GM18511 (cell line): ENCODE measurements at regions not wholly inside any gene's neighbourhood (a gene's known extent, or its start where the extent isn't known, plus 50 kb on each side); places are given as distances from the start of the nearest gene placed in this dataset.
"Not testable (repeated sequence)": the region's sequence is repeated elsewhere in the genome, so short reads cannot be mapped to it uniquely, and the experiment has no call there.

Source experiments
- ATAC-seq: cut with Tn5 transposase; IDR thresholded peaks from one replicate; pipeline ENCODE4 v1.9.1; 2021; ENCODE audit warnings: mild to moderate bottlenecking, moderate library complexity; ENCODE audit not compliant: unreplicated experiment

DNA sequence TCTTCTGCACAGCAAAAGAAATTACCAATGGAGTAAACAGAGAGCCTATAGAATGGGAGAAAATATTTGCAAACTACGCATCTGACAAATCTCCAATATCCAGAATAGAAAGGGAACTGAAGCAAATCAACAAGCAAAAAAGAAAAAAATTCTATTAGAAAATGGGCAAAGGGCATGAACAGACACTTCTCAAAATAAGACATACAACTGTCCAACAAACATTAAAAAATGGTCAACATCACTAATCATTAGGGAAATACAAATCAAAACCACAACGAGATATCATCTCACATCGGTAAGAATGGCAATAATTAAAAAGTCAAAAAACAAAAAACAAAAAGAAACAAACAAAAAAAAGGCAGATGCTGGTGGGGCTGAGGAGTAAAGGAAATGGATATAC lies 356.4 kb downstream of the ADCYAP1 start:
- no peak for ATAC-seq

DNA sequence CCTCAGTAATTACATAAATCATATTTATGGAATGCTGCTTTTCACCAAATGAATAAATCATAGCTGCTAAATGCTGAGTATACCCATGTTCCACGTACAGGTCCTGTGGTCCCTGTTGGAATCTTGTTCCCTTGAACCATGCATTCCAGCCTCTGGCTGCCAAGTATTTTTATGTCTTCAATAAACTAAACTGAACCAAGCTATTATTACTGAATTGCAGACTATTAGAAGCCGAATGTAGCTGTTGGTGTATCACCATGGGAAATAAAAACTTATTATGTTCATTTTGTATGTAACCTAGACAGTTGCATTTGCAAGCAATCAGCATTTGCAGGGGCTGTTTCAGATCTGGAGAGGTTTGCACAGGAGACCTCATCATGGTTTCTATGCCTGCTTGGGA lies 362.4 kb downstream of the ADCYAP1 start:
- ATAC-seq, result no peak

DNA sequence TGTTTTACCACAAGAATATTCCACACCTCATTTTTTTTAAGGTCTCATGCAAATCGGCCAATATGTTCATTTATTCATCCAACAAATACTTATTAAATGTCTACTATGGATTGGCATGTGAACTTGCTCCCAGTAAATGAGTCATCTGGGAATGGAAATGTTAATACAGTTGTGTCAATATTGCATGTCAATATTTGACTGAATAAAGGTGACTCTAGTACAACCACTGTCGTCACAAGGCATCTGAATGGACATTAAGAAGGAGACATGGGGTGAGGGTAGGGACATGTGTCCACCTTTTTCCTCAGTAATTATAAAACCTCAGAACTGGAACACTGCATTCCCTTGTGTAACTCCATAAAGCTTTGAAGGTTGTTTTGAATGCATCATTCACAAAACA lies 365.4 kb downstream of the ADCYAP1 start:
- no peak for ATAC-seq

DNA sequence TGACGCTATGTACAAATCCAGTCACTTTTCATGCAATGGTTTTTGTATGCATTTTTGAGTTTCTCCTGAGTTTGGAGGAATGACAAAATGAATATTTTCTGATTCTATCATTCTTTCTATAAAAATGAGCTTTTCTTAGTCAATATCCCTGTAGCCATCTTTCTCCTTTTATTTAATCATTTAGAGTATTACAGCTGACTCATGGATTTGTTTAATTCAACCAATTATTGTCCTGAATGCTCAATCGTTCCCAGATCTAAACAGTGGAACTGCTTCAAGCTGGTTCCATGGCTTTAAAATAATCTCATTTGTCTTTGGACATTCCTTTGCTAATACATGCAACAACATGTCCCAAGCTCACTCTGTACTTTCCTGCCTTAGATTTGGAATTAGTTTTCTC lies 368.8 kb downstream of the ADCYAP1 start:
- no peak for ATAC-seq

- no peak for ATAC-seq
These were observed 387.5 kb downstream of the ADCYAP1 start for GRCh38 chr18:1292167-1292566.

DNA sequence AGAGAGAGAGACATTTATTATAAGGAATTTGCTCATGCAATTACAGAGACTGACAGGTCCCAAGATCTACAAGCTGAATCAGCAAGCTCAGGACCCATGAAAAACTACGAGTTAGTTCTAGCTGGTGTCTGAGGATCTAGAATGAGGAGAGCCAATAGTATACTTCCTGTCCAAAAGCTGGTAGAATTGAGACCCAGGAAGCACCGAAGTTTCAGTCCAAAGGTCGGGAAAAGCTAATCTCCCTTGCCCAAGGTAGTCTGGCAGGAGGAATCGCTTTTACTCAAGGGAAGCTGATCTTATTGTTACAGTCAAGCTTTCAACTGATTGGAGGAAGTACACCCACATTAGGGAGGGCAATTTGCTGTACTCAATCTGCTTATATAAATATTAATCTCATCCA lies 389.6 kb downstream of the ADCYAP1 start:
- no peak for ATAC-seq

- ATAC-seq, result no peak
These were observed 391.6 kb downstream of the ADCYAP1 start for GRCh38 chr18:1296237-1296636.

DNA sequence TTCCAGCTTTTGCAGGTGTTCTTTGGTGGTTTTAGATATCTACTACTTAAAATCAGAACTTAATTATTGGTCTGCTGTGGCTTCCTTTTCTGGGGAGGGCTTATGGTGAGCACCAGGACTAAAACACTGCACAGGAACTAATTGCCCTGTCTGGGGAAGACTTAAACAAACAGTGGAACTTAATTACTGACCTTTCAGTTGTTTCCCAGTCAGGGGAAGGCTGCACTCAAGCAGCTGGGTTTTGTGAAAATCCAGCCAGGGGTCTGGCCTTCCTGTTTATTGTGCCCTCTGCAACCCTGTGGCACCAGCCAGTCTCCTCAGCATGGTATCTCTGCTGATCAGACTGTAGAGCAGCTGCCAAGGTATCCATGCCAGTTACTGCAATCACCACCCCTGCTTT lies 398.2 kb downstream of the ADCYAP1 start:
- no peak for ATAC-seq

DNA sequence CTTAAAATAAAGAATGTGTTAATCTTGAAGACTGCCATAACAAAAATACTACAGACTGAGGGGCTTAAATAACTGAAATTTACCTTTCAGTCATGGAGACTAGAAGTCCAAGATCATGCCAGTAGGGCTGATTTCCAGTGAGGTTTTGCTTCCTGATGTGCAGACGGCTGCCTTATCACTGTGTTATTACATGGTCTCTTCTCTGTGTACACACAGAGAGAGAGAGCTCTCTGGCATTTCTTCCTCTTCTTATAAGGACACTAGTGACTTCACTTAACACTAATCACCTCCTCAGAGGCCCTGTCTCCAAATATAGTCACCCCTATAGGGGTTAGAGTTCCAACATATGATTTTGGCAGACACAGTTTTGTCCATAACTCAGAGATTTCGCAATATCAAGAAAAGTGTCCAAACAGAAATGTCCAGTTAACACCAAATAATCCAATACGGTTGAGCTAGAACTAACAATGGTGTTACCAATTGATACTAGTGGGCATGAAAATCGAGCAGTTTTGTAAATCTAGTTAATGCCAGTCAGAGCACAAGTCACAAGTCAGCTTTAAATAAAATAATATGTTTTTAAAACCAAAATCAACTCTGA lies 399.8 kb downstream of the ADCYAP1 start:
- no peak for ATAC-seq

GRCh38 chr18:1306641-1307040 lies 402.0 kb downstream of the ADCYAP1 start:
- no peak for ATAC-seq

GRCh38 chr18:1308686-1309085 lies 404.0 kb downstream of the ADCYAP1 start:
- ATAC-seq, result no peak

- no peak for ATAC-seq
These were observed 406.7 kb downstream of the ADCYAP1 start for GRCh38 chr18:1311376-1311775.

DNA sequence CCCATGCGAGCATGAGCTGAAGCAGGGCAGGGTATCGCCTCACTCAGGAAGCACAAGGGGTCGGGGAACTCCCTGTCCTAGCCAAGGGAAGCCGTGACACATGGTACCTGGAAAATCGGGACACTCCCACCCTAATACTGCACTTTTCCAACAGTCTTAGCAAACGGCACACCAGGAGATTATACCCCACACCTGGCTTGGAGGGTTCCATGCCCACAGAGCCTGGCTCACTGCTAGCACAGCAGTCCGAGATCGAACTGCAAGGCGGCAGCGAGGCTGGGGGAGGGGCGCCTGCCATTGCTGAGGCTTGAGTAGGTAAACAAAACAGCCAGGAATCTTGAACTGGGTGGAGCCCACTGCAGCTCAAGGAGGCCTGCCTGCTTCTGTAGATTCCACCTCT lies 430.7 kb downstream of the ADCYAP1 start:
- ATAC-seq, result not testable (repeated sequence)

GRCh38 chr18:1350931-1351450 lies 446.3 kb downstream of the ADCYAP1 start:
- ATAC-seq, result no peak

GRCh38 chr18:1353025-1353424 lies 448.4 kb downstream of the ADCYAP1 start:
- no peak for ATAC-seq

DNA sequence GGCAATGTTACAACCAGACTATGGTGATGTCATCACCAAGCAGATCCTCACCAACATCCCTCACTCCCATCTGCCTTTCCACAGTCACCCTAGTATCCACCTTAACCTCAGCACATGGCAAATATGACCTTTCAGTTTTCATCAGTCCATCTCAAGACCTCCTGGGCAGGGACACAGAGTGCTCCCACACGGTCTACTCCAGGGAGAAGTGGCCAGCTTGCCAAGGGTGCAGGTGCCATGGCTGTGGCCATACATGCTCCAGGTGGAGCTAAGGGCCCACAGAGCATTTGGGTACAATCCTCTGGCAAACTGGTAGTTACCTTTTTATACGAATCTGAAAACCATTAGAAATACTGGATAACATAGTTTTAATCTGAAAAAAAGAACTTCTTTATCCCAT lies 453.1 kb downstream of the ADCYAP1 start:
- no peak for ATAC-seq

- no peak for ATAC-seq
These were observed 457.3 kb downstream of the ADCYAP1 start for GRCh38 chr18:1361936-1362335.

DNA sequence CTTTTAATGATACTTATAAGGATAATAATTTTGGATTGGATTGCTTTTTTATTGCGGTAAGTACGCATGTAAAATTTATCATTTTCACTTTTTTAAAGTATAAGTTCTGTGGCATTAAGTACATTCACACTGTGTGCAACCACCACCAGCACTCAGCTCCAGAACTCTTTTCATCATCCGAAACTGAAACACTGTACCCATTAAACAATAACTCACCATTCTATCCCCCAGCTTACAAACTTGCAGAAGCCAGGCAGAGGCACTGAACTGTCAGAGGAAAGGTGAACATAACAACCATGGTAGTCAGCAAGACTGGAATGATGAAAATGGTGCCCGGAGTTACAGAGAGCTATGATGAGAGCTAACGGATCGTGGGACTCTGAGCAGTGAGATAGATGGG lies 465.9 kb downstream of the ADCYAP1 start:
- ATAC-seq, result no peak

- no peak for ATAC-seq
These were observed 467.1 kb downstream of the ADCYAP1 start for GRCh38 chr18:1371724-1372123.

- ATAC-seq, result no peak
These were observed 478.8 kb downstream of the ADCYAP1 start for GRCh38 chr18:1383465-1383864.

GRCh38 chr18:1388468-1388867 lies 483.8 kb downstream of the ADCYAP1 start:
- ATAC-seq, result not testable (repeated sequence)

- no peak for ATAC-seq
These were observed 487.4 kb downstream of the ADCYAP1 start for GRCh38 chr18:1392046-1392445.
